ENCODE measurements at regions not wholly inside any gene's neighbourhood (a gene's known extent, or its start where the extent isn't known, plus 50 kb on each side); places are given as distances from the start of the nearest gene placed in this dataset.

GRCh38 chr3:10712121-10712520 is 103.9 kb upstream of the SLC6A11 start:
- H3K27ac ChIP-seq (ENCODE audit: low read length), result no peak overlapping the region
- H3K4me3 ChIP-seq (ENCODE audit: low read length), result no peak overlapping the region
- peaks cover 58% of the 10 kb centered on the region for H3K27me3 ChIP-seq (ENCODE audit: insufficient read depth, low read length)
- H3K36me3 ChIP-seq (ENCODE audit: insufficient read depth, low read depth, low read length), result no peaks in the 10 kb centered on the region
- H3K9ac ChIP-seq (ENCODE audit: low read depth, low read length), result no peak overlapping the region
- H3K4me1 ChIP-seq (ENCODE audit: insufficient read depth, low read length), result no peaks in the 10 kb centered on the region
- peaks cover 3% of the 10 kb centered on the region; the same call in 1 of the 2 replicates for H3K9me3 ChIP-seq (ENCODE audit: insufficient read depth, low read depth, low read length)

- Histone ChIP-seq H3K4me1 (ENCODE audit: insufficient read depth, low read length) (no peaks in the 10 kb centered on the region), H3K4me3 (ENCODE audit: low read length) (no peak overlapping the region), H3K9ac (ENCODE audit: low read depth, low read length) (no peak overlapping the region), H3K36me3 (ENCODE audit: insufficient read depth, low read depth, low read length) (no peaks in the 10 kb centered on the region), H3K9me3 (ENCODE audit: insufficient read depth, low read depth, low read length) (peaks cover 3% of the 10 kb centered on the region; the same call in 1 of the 2 replicates), H3K27ac (ENCODE audit: low read length) (no peak overlapping the region), H3K27me3 (ENCODE audit: insufficient read depth, low read length) (peaks cover 47% of the 10 kb centered on the region)
Observed at GRCh38 chr3:10713656-10714055, 102.4 kb upstream of the SLC6A11 start.

- Histone ChIP-seq H3K9ac (ENCODE audit: low read depth, low read length) (no peak overlapping the region), H3K27ac (ENCODE audit: low read length) (no peak overlapping the region), H3K36me3 (ENCODE audit: insufficient read depth, low read depth, low read length) (no peaks in the 10 kb centered on the region), H3K4me3 (ENCODE audit: low read length) (no peak overlapping the region), H3K27me3 (ENCODE audit: insufficient read depth, low read length) (peaks cover 25% of the 10 kb centered on the region), H3K9me3 (ENCODE audit: insufficient read depth, low read depth, low read length) (peaks cover 3% of the 10 kb centered on the region; the same call in 1 of the 2 replicates), H3K4me1 (ENCODE audit: insufficient read depth, low read length) (no peaks in the 10 kb centered on the region)
Observed at GRCh38 chr3:10715886-10716285, 100.1 kb upstream of the SLC6A11 start.

- Histone ChIP-seq H3K4me1 (ENCODE audit: insufficient read depth, low read length) (no peaks in the 10 kb centered on the region), H3K4me3 (ENCODE audit: low read length) (no peak overlapping the region), H3K9me3 (ENCODE audit: insufficient read depth, low read depth, low read length) (peaks cover 3% of the 10 kb centered on the region; the same call in 1 of the 2 replicates), H3K9ac (ENCODE audit: low read depth, low read length) (no peak overlapping the region), H3K27me3 (ENCODE audit: insufficient read depth, low read length) (peaks cover 14% of the 10 kb centered on the region), H3K27ac (ENCODE audit: low read length) (no peak overlapping the region), H3K36me3 (ENCODE audit: insufficient read depth, low read depth, low read length) (no peaks in the 10 kb centered on the region)
Observed at GRCh38 chr3:10716964-10717363, 99.1 kb upstream of the SLC6A11 start.

- H3K9ac ChIP-seq (ENCODE audit: low read depth, low read length), result no peak overlapping the region
Observed at GRCh38 chr3:10717756-10718155, 98.3 kb upstream of the SLC6A11 start.

GRCh38 chr3:10721101-10721500 is 94.9 kb upstream of the SLC6A11 start:
- H3K36me3 ChIP-seq (ENCODE audit: insufficient read depth, low read depth, low read length), result no peaks in the 10 kb centered on the region
- H3K9ac ChIP-seq (ENCODE audit: low read depth, low read length), result no peak overlapping the region

More at GRCh38 chr3:10717756-10718155, 98.3 kb upstream of the SLC6A11 start:
- Histone ChIP-seq H3K9me3 (ENCODE audit: insufficient read depth, low read depth, low read length) (peaks cover 3% of the 10 kb centered on the region; the same call in 1 of the 2 replicates), H3K36me3 (ENCODE audit: insufficient read depth, low read depth, low read length) (no peaks in the 10 kb centered on the region), H3K27me3 (ENCODE audit: insufficient read depth, low read length) (peaks cover 6% of the 10 kb centered on the region; the same call in 1 of the 2 replicates), H3K4me3 (ENCODE audit: low read length) (no peak overlapping the region), H3K4me1 (ENCODE audit: insufficient read depth, low read length) (no peaks in the 10 kb centered on the region), H3K27ac (ENCODE audit: low read length) (no peak overlapping the region)

GRCh38 chr3:10722911-10723310 is 93.1 kb upstream of the SLC6A11 start:
- no peaks in the 10 kb centered on the region for H3K4me1 ChIP-seq (ENCODE audit: insufficient read depth, low read length)
- no peaks in the 10 kb centered on the region; the same call in 1 of the 2 replicates for H3K27me3 ChIP-seq (ENCODE audit: insufficient read depth, low read length)
- H3K9me3 ChIP-seq (ENCODE audit: insufficient read depth, low read depth, low read length), result no peaks in the 10 kb centered on the region
- no peaks in the 10 kb centered on the region for H3K36me3 ChIP-seq (ENCODE audit: insufficient read depth, low read depth, low read length)
- H3K4me3 ChIP-seq (ENCODE audit: low read length), result no peak overlapping the region
- H3K27ac ChIP-seq (ENCODE audit: low read length), result no peak overlapping the region
- no peak overlapping the region for H3K9ac ChIP-seq (ENCODE audit: low read depth, low read length)

More at GRCh38 chr3:10721101-10721500, 94.9 kb upstream of the SLC6A11 start:
- no peak overlapping the region for H3K4me3 ChIP-seq (ENCODE audit: low read length)
- no peaks in the 10 kb centered on the region for H3K4me1 ChIP-seq (ENCODE audit: insufficient read depth, low read length)
- no peaks in the 10 kb centered on the region for H3K9me3 ChIP-seq (ENCODE audit: insufficient read depth, low read depth, low read length)
- no peak overlapping the region for H3K27ac ChIP-seq (ENCODE audit: low read length)
- no peaks in the 10 kb centered on the region; the same call in 1 of the 2 replicates for H3K27me3 ChIP-seq (ENCODE audit: insufficient read depth, low read length)

- no peak overlapping the region for H3K4me3 ChIP-seq (ENCODE audit: low read length)
- H3K27me3 ChIP-seq (ENCODE audit: insufficient read depth, low read length), result no peaks in the 10 kb centered on the region; the same call in 1 of the 2 replicates
- no peaks in the 10 kb centered on the region for H3K9me3 ChIP-seq (ENCODE audit: insufficient read depth, low read depth, low read length)
- no peaks in the 10 kb centered on the region for H3K4me1 ChIP-seq (ENCODE audit: insufficient read depth, low read length)
- no peaks in the 10 kb centered on the region for H3K36me3 ChIP-seq (ENCODE audit: insufficient read depth, low read depth, low read length)
- no peak overlapping the region for H3K27ac ChIP-seq (ENCODE audit: low read length)
- no peak overlapping the region for H3K9ac ChIP-seq (ENCODE audit: low read depth, low read length)
Observed at GRCh38 chr3:10723991-10724390, 92.0 kb upstream of the SLC6A11 start.

GRCh38 chr3:10725067-10725466 is 91.0 kb upstream of the SLC6A11 start:
- Histone ChIP-seq H3K4me1 (ENCODE audit: insufficient read depth, low read length) (no peaks in the 10 kb centered on the region), H3K9me3 (ENCODE audit: insufficient read depth, low read depth, low read length) (no peaks in the 10 kb centered on the region), H3K27ac (ENCODE audit: low read length) (no peak overlapping the region), H3K36me3 (ENCODE audit: insufficient read depth, low read depth, low read length) (no peaks in the 10 kb centered on the region), H3K4me3 (ENCODE audit: low read length) (no peak overlapping the region), H3K27me3 (ENCODE audit: insufficient read depth, low read length) (no peaks in the 10 kb centered on the region; the same call in 1 of the 2 replicates), H3K9ac (ENCODE audit: low read depth, low read length) (no peak overlapping the region)

- Histone ChIP-seq H3K9me3 (ENCODE audit: insufficient read depth, low read depth, low read length) (no peaks in the 10 kb centered on the region), H3K27me3 (ENCODE audit: insufficient read depth, low read length) (no peaks in the 10 kb centered on the region; the same call in 1 of the 2 replicates), H3K4me3 (ENCODE audit: low read length) (no peak overlapping the region), H3K27ac (ENCODE audit: low read length) (no peak overlapping the region), H3K9ac (ENCODE audit: low read depth, low read length) (no peak overlapping the region), H3K4me1 (ENCODE audit: insufficient read depth, low read length) (no peaks in the 10 kb centered on the region), H3K36me3 (ENCODE audit: insufficient read depth, low read depth, low read length) (no peaks in the 10 kb centered on the region)
Observed at GRCh38 chr3:10725846-10726245, 90.2 kb upstream of the SLC6A11 start.

- no peaks in the 10 kb centered on the region for H3K4me1 ChIP-seq (ENCODE audit: insufficient read depth, low read length)
- no peak overlapping the region for H3K27ac ChIP-seq (ENCODE audit: low read length)
- no peaks in the 10 kb centered on the region for H3K36me3 ChIP-seq (ENCODE audit: insufficient read depth, low read depth, low read length)
- no peaks in the 10 kb centered on the region; the same call in 1 of the 2 replicates for H3K27me3 ChIP-seq (ENCODE audit: insufficient read depth, low read length)
- H3K4me3 ChIP-seq (ENCODE audit: low read length), result no peak overlapping the region
- no peaks in the 10 kb centered on the region for H3K9me3 ChIP-seq (ENCODE audit: insufficient read depth, low read depth, low read length)
- no peak overlapping the region for H3K9ac ChIP-seq (ENCODE audit: low read depth, low read length)
Observed at GRCh38 chr3:10726787-10727186, 89.2 kb upstream of the SLC6A11 start.

GRCh38 chr3:10729439-10729838 is 86.6 kb upstream of the SLC6A11 start:
- H3K9me3 ChIP-seq (ENCODE audit: insufficient read depth, low read depth, low read length), result peaks cover 17% of the 10 kb centered on the region
- no peaks in the 10 kb centered on the region for H3K36me3 ChIP-seq (ENCODE audit: insufficient read depth, low read depth, low read length)
- no peak overlapping the region for H3K4me3 ChIP-seq (ENCODE audit: low read length)
- H3K4me1 ChIP-seq (ENCODE audit: insufficient read depth, low read length), result no peaks in the 10 kb centered on the region
- no peak overlapping the region for H3K27ac ChIP-seq (ENCODE audit: low read length)
- no peak overlapping the region for H3K9ac ChIP-seq (ENCODE audit: low read depth, low read length)
- no peaks in the 10 kb centered on the region for H3K27me3 ChIP-seq (ENCODE audit: insufficient read depth, low read length)
